GM12801 (cell line): ENCODE measurements at regions not wholly inside any gene's neighbourhood (a gene's known extent, or its start where the extent isn't known, plus 50 kb on each side); places are given as distances from the start of the nearest gene placed in this dataset.

ENCODE experiments used
- CTCF ChIP-seq: IDR thresholded peaks from one replicate; pipeline ENCODE4 v1.5.1; 2011; ENCODE audit warnings: control low read depth; ENCODE audit not compliant: insufficient read length; ENCODE audit errors: extremely low read depth

- no peak for TF ChIP-seq CTCF
Observed at GRCh38 chr5:99945478-99946442, 589.4 kb upstream of the FAM174A start.

GRCh38 chr5:99940540-99940939, 594.6 kb upstream of the FAM174A start:
- TF ChIP-seq CTCF = no peak

- TF ChIP-seq CTCF = no peak
Observed at GRCh38 chr5:99936911-99937310, 598.3 kb upstream of the FAM174A start.

GRCh38 chr5:99929806-99930135, 605.4 kb upstream of the FAM174A start:
- no peak for TF ChIP-seq CTCF

- TF ChIP-seq CTCF = no peak
Observed at GRCh38 chr5:99929067-99929805, 605.9 kb upstream of the FAM174A start.

GRCh38 chr5:99928490-99928889, 606.7 kb upstream of the FAM174A start:
- no peak for TF ChIP-seq CTCF

- no peak for TF ChIP-seq CTCF
Observed at GRCh38 chr5:99926463-99926862, 608.7 kb upstream of the FAM174A start.
